Breast epithelium (tissue), 4 donors: ENCODE measurements at regions not wholly inside any gene's neighbourhood (a gene's known extent, or its start where the extent isn't known, plus 50 kb on each side); places are given as distances from the start of the nearest gene placed in this dataset.

ENCODE experiments used
- DNase-seq, 2 donors: peaks; one replicate each; pipeline ENCODE4 v3.0.0-alpha.2; 2019; ENCODE audit warnings: low spot score in 2 of 2
- H3K27ac ChIP-seq, 2 donors: fragments of 200-600 bp; sonication (generic) in 1 of 2; one replicate each; pipeline ENCODE4 v1.5.1; 2016 to 2019; ENCODE audit warnings: mild to moderate bottlenecking in 1 of 2
- H3K27me3 ChIP-seq, 2 donors: fragments of 200-600 bp; sonication (generic) in 1 of 2; one replicate each; pipeline versions ENCODE4 v1.5.1 to v1.6.0; 2017 to 2019; ENCODE audit warnings: control low read depth in 1 of 2, mild to moderate bottlenecking in 1 of 2
- H3K36me3 ChIP-seq: fragments of 200-600 bp; one replicate; pipeline ENCODE4 v1.5.1; 2019
- H3K4me1 ChIP-seq, 2 donors: fragments of 200-600 bp; sonication (generic); one replicate each; pipeline ENCODE4 v1.5.1; 2016 to 2019; ENCODE audit warnings: control low read depth in 1 of 2
- H3K4me3 ChIP-seq, 3 donors: fragments of 200-600 bp; sonication (generic); 1 replicate in 2 of 3; 2 replicates in 1 of 3; pipeline ENCODE4 v1.5.1; 2016 to 2019; ENCODE audit warnings: mild to moderate bottlenecking in 3 of 3, moderate library complexity in 2 of 3
- H3K9me3 ChIP-seq, 2 donors: fragments of 200-600 bp; sonication (generic) in 1 of 2; one replicate each; pipeline ENCODE4 v1.5.1; 2016 to 2019; ENCODE audit warnings: control low read depth in 1 of 2
- POLR2A ChIP-seq: fragments of 450-650 bp; IDR thresholded peaks from one replicate; pipeline ENCODE4 v1.6.1; 2016; ENCODE audit warnings: antibody characterized with exemption, mild to moderate bottlenecking, moderate library complexity
- POLR2AphosphoS5 ChIP-seq, 3 donors: sonication (generic); formaldehyde crosslinking; IDR thresholded peaks; one replicate each; pipeline ENCODE4 v1.6.1; 2017; ENCODE audit warnings: antibody characterized with exemption in 3 of 3
- intact Hi-C: fragments of 100-400 bp; cut with DNase I; formaldehyde crosslinking; loops from one replicate; pipeline ENCODE4 v1.15.1; 2023; ENCODE audit warnings: low total_unique reads
- TF ChIP-seq, protein P1 (sequence below), 3 donors: fragments of 450-650 bp; IDR thresholded peaks; one replicate each; pipeline ENCODE4 v1.5.1; 2016 to 2017; ENCODE audit warnings: antibody characterized with exemption in 3 of 3, mild to moderate bottlenecking in 3 of 3, moderate library complexity in 3 of 3

DNA sequence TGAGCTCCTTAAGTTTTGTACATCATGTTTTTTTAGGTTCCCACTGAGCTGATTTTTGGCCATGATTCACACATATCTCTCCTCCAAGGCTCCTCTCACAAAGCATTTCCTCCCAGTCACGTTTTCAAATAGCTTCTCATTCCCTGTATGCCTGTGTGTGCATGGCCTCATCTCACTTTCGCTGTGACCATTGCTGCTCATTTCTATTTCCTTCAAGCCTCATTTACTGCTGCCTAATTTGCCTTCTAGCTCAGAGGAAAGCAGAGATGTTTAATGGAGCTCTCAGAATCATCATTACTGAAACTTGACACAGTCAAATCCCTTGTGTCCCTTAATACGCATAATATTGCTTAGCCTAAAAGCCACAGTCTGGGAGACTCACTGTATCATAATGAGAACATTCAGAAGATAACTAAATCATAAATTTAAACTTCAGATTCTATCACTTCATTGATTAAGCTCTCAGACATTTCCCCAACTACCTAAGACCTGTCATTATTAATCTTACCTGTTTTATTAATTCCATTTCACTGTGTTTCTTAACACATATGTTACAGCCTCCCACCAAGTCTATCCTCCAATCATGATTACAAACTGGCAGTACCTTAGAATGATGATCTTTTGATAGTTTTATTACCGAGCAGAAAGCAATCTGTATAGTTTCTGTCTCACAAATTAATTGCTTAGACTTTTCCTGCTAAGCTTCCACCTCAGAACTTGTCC is 278.3 kb upstream of the PTGER4 start:
- Histone ChIP-seq H3K27ac (no peak overlapping the region), H3K36me3 (no peaks in the 10 kb centered on the region), H3K9me3 (no peaks in the 10 kb centered on the region), H3K27me3 (no peaks in the 10 kb centered on the region), H3K4me3 (no peak overlapping the region), H3K4me1 (no peaks in the 10 kb centered on the region)
- TF ChIP-seq, protein P1, sequence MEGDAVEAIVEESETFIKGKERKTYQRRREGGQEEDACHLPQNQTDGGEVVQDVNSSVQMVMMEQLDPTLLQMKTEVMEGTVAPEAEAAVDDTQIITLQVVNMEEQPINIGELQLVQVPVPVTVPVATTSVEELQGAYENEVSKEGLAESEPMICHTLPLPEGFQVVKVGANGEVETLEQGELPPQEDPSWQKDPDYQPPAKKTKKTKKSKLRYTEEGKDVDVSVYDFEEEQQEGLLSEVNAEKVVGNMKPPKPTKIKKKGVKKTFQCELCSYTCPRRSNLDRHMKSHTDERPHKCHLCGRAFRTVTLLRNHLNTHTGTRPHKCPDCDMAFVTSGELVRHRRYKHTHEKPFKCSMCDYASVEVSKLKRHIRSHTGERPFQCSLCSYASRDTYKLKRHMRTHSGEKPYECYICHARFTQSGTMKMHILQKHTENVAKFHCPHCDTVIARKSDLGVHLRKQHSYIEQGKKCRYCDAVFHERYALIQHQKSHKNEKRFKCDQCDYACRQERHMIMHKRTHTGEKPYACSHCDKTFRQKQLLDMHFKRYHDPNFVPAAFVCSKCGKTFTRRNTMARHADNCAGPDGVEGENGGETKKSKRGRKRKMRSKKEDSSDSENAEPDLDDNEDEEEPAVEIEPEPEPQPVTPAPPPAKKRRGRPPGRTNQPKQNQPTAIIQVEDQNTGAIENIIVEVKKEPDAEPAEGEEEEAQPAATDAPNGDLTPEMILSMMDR (IDR thresholded peaks at IDR 0.05) = no peak
- TF ChIP-seq POLR2A = no peak
- TF ChIP-seq POLR2AphosphoS5 (IDR thresholded peaks at IDR 0.05) = no peak
- intact Hi-C loops = loop anchor here (5.0 kb wide), 1 partner anchor 261 kb away; no protein-coding TSS in a partner anchor
- DNase-seq = no peak

DNA sequence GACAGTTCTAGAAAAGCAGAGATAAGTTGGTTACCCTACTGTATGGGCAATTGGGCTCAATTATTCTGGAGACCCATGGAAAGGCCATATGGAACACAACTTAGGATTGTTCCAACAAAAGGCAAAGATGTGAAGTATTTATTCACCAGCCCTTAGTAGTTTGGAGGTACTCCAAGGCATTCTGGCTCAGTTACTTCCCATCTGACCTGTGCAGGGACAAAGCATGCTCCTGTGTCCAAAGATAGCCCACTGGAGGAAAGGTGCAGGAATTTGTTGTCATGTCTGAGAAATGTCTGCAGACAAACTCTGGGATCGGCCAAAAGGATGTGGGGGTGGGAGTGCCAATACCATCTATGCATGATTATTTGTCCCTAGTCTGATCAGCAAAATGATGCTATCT is 279.5 kb upstream of the PTGER4 start:
- DNase-seq = no peak
- no peak overlapping the region for H3K4me3 ChIP-seq
- intact Hi-C loops = loop anchor here (5.0 kb wide), 1 partner anchor 262 kb away; no protein-coding TSS in a partner anchor
- H3K4me1 ChIP-seq = no peaks in the 10 kb centered on the region
- no peaks in the 10 kb centered on the region for H3K27me3 ChIP-seq
- H3K9me3 ChIP-seq = no peaks in the 10 kb centered on the region
- no peaks in the 10 kb centered on the region for H3K36me3 ChIP-seq
- TF ChIP-seq POLR2A (no peak), POLR2AphosphoS5 (IDR thresholded peaks at IDR 0.05) (no peak)
- TF ChIP-seq, protein P1 (IDR thresholded peaks at IDR 0.05) = no peak
- H3K27ac ChIP-seq = no peak overlapping the region

DNA sequence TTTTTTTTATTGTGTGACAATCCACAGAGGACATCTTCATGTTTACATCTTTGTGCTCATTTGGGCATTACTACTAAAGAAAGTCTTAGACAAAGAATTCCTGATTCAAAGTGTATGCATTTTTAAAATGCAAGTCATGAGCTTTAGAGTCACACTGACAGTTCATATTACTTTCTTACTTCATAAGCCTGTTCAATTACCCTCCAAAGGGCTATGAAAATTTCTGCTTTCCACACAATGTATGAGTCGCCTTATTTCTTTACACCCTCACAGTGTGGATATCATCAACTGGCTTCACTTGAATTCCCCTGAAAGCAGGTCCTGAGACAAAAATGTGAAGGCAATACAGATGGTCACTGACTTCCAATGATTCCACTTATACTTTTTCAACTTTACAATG is 280.4 kb upstream of the PTGER4 start:
- TF ChIP-seq, protein P1 (IDR thresholded peaks at IDR 0.05) = no peak
- TF ChIP-seq POLR2A (no peak), POLR2AphosphoS5 (IDR thresholded peaks at IDR 0.05) (no peak)
- intact Hi-C loops = no loop called here
- no peaks in the 10 kb centered on the region for H3K27me3 ChIP-seq

DNA sequence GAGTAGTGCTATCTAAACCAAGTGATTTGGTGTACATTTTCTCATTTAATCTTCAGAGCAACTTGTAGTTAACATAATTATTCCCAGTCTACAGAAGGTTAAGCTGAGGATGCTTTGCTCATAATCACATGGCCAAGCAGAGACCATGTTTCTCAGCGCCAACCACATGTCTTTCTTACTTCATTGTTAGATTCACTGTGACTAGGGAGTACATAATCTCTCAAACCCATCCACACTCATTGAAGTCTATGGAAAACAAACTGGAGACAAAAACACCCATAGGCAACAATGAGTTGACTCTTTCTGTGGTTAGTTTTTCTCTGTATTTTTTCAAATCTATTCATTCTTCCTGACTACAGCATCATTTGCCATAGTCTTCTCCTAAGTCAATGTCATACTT is 281.7 kb upstream of the PTGER4 start:
- no peak overlapping the region for H3K4me3 ChIP-seq
- no peak overlapping the region for H3K27ac ChIP-seq
- TF ChIP-seq POLR2A = no peak
- TF ChIP-seq, protein P1 (IDR thresholded peaks at IDR 0.05) = no peak
- H3K27me3 ChIP-seq = no peaks in the 10 kb centered on the region
- no peaks in the 10 kb centered on the region for H3K9me3 ChIP-seq
- no peaks in the 10 kb centered on the region for H3K4me1 ChIP-seq
- intact Hi-C loops = no loop called here
- no peak for DNase-seq
- no peaks in the 10 kb centered on the region for H3K36me3 ChIP-seq

More for the DNA sequence above, 280.4 kb upstream of the PTGER4 start:
- Histone ChIP-seq H3K4me3 (no peak overlapping the region), H3K4me1 (no peaks in the 10 kb centered on the region), H3K36me3 (no peaks in the 10 kb centered on the region), H3K27ac (no peak overlapping the region), H3K9me3 (no peaks in the 10 kb centered on the region)
- no peak for DNase-seq

DNA sequence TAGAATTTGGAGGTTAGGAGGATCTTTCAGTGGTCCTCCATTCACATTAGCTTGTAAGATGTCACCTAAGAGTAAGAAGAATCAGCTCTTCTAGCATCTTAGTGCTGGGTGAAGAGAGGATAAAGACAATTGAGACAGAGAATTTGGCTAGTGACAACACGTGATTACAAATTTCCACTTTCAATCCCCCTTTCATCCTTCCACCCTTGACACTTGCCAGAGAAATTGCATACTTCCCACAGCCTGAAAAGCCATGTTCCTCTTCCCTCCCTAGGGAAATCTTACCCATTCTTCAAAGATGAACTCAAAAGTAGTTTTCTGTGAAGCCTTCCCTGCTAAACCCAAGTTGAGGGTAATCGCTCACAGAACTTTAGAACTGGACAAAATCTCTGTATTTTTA is 282.6 kb upstream of the PTGER4 start:
- Histone ChIP-seq H3K27ac (no peak overlapping the region), H3K9me3 (no peaks in the 10 kb centered on the region), H3K36me3 (no peaks in the 10 kb centered on the region), H3K4me3 (no peak overlapping the region), H3K27me3 (no peaks in the 10 kb centered on the region), H3K4me1 (no peaks in the 10 kb centered on the region)
- no peak for DNase-seq
- TF ChIP-seq, protein P1 (IDR thresholded peaks at IDR 0.05) = no peak
- TF ChIP-seq POLR2AphosphoS5 (IDR thresholded peaks at IDR 0.05) (no peak), POLR2A (no peak)
- intact Hi-C loops = no loop called here
